Astrocyte (in vitro differentiated cells and primary cell): ENCODE measurements at regions not wholly inside any gene's neighbourhood (a gene's known extent, or its start where the extent isn't known, plus 50 kb on each side); places are given as distances from the start of the nearest gene placed in this dataset.

Source experiments
- DNase-seq: peaks from one replicate; pipeline ENCODE4 v3.0.0-alpha.2; 2010; ENCODE audit warnings: low read depth
- FAIRE-seq: peaks from 2 replicates; lab custom pipeline; 2011; peaks lifted over from hg19 to GRCh38; lab: Jason Lieb, UNC
- H2AFZ ChIP-seq: 2 replicates; pipeline ENCODE4 v1.6.0; 2012; ENCODE audit warnings: low read depth, low read length, inconsistent platforms
- H3K27ac ChIP-seq: 2 replicates; pipeline ENCODE4 v1.5.1; 2011; ENCODE audit warnings: low read depth, low read length, inconsistent platforms
- H3K27me3 ChIP-seq: 2 replicates; pipeline ENCODE4 v1.6.0; 2011; ENCODE audit warnings: low read length, inconsistent platforms; ENCODE audit not compliant: insufficient read depth
- H3K36me3 ChIP-seq: 2 replicates; pipeline ENCODE4 v1.5.1; 2011; ENCODE audit warnings: low read length, inconsistent platforms; ENCODE audit not compliant: insufficient read depth
- H3K4me1 ChIP-seq: 2 replicates; pipeline ENCODE4 v1.5.1; 2011; ENCODE audit warnings: low read length, inconsistent platforms; ENCODE audit not compliant: insufficient read depth
- H3K4me2 ChIP-seq: 2 replicates; pipeline ENCODE4 v1.6.0; 2012; ENCODE audit warnings: low read length, inconsistent platforms
- H3K4me3 ChIP-seq: 2 replicates; pipeline ENCODE4 v1.5.1; 2011; ENCODE audit warnings: low read depth, mild to moderate bottlenecking, low read length, inconsistent platforms; ENCODE audit not compliant: insufficient read depth
- H3K79me2 ChIP-seq: 2 replicates; pipeline ENCODE4 v1.6.0; 2012; ENCODE audit warnings: mild to moderate bottlenecking, low read length, inconsistent platforms; ENCODE audit not compliant: insufficient read depth
- H3K9ac ChIP-seq: 2 replicates; pipeline ENCODE4 v1.6.0; 2012; ENCODE audit warnings: mild to moderate bottlenecking, low read length, inconsistent platforms
- H3K9me3 ChIP-seq: 2 replicates; pipeline ENCODE4 v1.5.1; 2012; ENCODE audit warnings: low read depth, mild to moderate bottlenecking, low read length, inconsistent platforms; ENCODE audit not compliant: insufficient read depth
- H4K20me1 ChIP-seq: 2 replicates; pipeline ENCODE4 v1.6.0; 2012; ENCODE audit warnings: low read length, inconsistent platforms; ENCODE audit not compliant: insufficient read depth
- H3K27ac Mint-ChIP-seq: one replicate; pipeline ENCODE4 v1.8.0; 2021; ENCODE audit warnings: mild to moderate bottlenecking, mixed read lengths; ENCODE audit not compliant: unreplicated experiment
- H3K27me3 Mint-ChIP-seq: one replicate; pipeline ENCODE4 v1.8.0; 2021; ENCODE audit warnings: low read depth, mixed read lengths; ENCODE audit not compliant: unreplicated experiment
- H3K36me3 Mint-ChIP-seq: one replicate; pipeline ENCODE4 v1.8.0; 2021; ENCODE audit warnings: low read depth, mixed read lengths; ENCODE audit not compliant: unreplicated experiment
- H3K4me1 Mint-ChIP-seq: one replicate; pipeline ENCODE4 v1.8.0; 2021; ENCODE audit warnings: low read depth, mixed read lengths; ENCODE audit not compliant: unreplicated experiment
- H3K4me3 Mint-ChIP-seq: one replicate; pipeline ENCODE4 v1.8.0; 2021; ENCODE audit warnings: mild to moderate bottlenecking, moderate library complexity, mixed read lengths; ENCODE audit not compliant: unreplicated experiment
- H3K9me3 Mint-ChIP-seq: one replicate; pipeline ENCODE4 v1.8.0; 2021; ENCODE audit warnings: mild to moderate bottlenecking, mixed read lengths; ENCODE audit not compliant: unreplicated experiment
- CTCF ChIP-seq: IDR thresholded peaks from 2 replicates; pipeline ENCODE4 v1.5.1; 2011; ENCODE audit warnings: low read depth, mild to moderate bottlenecking, inconsistent platforms, low read length, moderate library complexity; ENCODE audit not compliant: insufficient read depth
- EZH2 ChIP-seq: IDR thresholded peaks from 2 replicates; pipeline ENCODE4 v1.6.1; 2012; ENCODE audit warnings: mild to moderate bottlenecking, low read length, inconsistent platforms; ENCODE audit not compliant: insufficient read depth

GRCh38 chr2:11079136-11079824 lies 76.0 kb upstream of the SLC66A3 start:
- Histone ChIP-seq H3K27ac (no peak overlapping the region), H2AFZ (no peak overlapping the region), H3K9ac (no peak overlapping the region), H3K9me3 (no peaks in the 10 kb centered on the region), H3K27me3 (no peaks in the 10 kb centered on the region), H3K4me2 (no peak overlapping the region), H3K79me2 (no peaks in the 10 kb centered on the region), H3K4me1 (no peaks in the 10 kb centered on the region), H3K36me3 (no peaks in the 10 kb centered on the region), H4K20me1 (no peaks in the 10 kb centered on the region), H3K4me3 (no peak overlapping the region)
- FAIRE-seq (no peak), DNase-seq (no peak)
- no peak for TF ChIP-seq CTCF
- TF ChIP-seq EZH2, result no peak
- Mint-ChIP-seq H3K4me3 (no peak overlapping the region), H3K4me1 (no peaks in the 10 kb centered on the region), H3K9me3 (peaks cover 13% of the 10 kb centered on the region), H3K36me3 (peaks cover 2% of the 10 kb centered on the region), H3K27me3 (peaks cover 5% of the 10 kb centered on the region), H3K27ac (no peak overlapping the region)

DNA sequence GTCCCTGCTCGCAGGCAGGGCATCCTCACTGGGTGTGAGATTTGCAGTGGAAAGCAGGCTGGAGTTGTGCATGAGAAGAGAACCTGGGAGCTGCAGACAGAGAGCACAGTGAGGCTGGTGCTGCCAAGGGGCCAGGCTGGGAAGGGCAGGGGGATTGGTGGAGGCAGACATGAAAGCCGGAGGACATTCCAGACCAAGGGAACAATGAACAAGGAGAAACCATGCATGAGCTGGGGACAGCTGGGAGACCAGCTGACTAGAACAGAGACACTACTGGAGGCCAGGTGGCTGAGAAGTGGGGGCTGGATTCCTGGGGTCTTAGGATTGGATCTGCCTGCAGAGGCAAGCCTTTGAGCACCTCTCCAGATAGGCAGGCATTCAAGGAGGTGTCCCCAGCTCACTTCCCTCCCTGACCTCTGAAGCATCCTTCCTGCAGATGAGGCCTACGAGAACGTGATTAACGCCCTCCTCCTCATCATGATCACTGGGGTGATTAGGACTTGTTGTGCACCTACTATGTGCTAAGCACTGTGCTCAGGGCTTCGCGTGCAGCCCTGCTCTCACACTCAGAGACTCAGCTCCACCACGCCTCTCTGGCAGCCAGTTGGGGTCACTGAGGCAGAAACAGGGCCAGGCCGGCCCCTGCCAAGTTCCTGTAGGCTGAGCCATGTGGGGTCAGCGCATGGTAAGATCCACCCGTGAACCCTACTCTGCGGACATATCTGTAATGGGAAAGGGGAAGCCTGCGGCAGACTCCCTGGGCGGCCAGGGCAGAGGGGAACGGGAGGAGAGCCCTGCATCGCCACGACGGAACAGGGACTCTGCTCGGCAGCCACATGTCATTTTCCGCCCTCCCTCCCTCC lies 74.8 kb upstream of the SLC66A3 start:
- H2AFZ ChIP-seq, result no peak overlapping the region
- no peaks in the 10 kb centered on the region for H3K4me1 ChIP-seq
- no peak for TF ChIP-seq CTCF
- TF ChIP-seq EZH2, result no peak
- H3K27me3 ChIP-seq, result no peaks in the 10 kb centered on the region
- no peak for DNase-seq
- no peaks in the 10 kb centered on the region for H3K79me2 ChIP-seq
- Mint-ChIP-seq H3K27me3 (peaks cover 5% of the 10 kb centered on the region), H3K9me3 (peaks cover 13% of the 10 kb centered on the region), H3K27ac (no peak overlapping the region), H3K4me3 (no peak overlapping the region), H3K4me1 (no peaks in the 10 kb centered on the region), H3K36me3 (peaks cover 2% of the 10 kb centered on the region)
- H3K4me3 ChIP-seq, result no peak overlapping the region
- FAIRE-seq, result no peak
- no peaks in the 10 kb centered on the region for H4K20me1 ChIP-seq
- no peak overlapping the region for H3K4me2 ChIP-seq
- H3K9me3 ChIP-seq, result no peaks in the 10 kb centered on the region
- H3K9ac ChIP-seq, result no peak overlapping the region
- no peaks in the 10 kb centered on the region for H3K36me3 ChIP-seq
- H3K27ac ChIP-seq, result no peak overlapping the region
